GM12878 (cell line): ENCODE measurements at regions not wholly inside any gene's neighbourhood (a gene's known extent, or its start where the extent isn't known, plus 50 kb on each side); places are given as distances from the start of the nearest gene placed in this dataset.

Experiments
- ATAC-seq: fragments of 200-7000 bp; cut with Tn5 transposase; 3 replicates; pipeline ENCODE4 v1.9.1; 2020; ENCODE audit warnings: mild to moderate bottlenecking, moderate library complexity
- BruUV-seq: library from RNA; stranded (reverse); fragments of 400-500 nt; replicated peaks from 2 replicates; lab custom pipeline; 2021; lab: Mats Ljungman, UMichigan
- CTCF ChIA-PET: fragments of 300-600 bp; sonication (Branson Sonifier 250); formaldehyde crosslinking; extraction: SDS; loops from one replicate; lab custom pipeline; 2021; ENCODE audit warnings: inconsistent platforms; lab: Yijun Ruan, JAX
- POLR2A ChIA-PET: fragments of 350-600 bp; formaldehyde crosslinking; extraction: SDS; loops from one replicate; lab custom pipeline; 2021; ENCODE audit warnings: inconsistent platforms; lab: Charles Lee
- RAD21 ChIA-PET: fragments of 300-600 bp; sonication (Branson Sonifier 250); formaldehyde crosslinking; loops from one replicate; lab custom pipeline; 2023; ENCODE audit warnings: antibody characterized with exemption; ENCODE audit not compliant: unreplicated experiment; lab: Charles Lee
- SMC1A ChIA-PET: fragments of 300-600 bp; sonication (Branson Sonifier 250); formaldehyde crosslinking; loops from one replicate; lab custom pipeline; 2023; ENCODE audit not compliant: unreplicated experiment, uncharacterized antibody; lab: Charles Lee
- DNase-seq: peaks from one replicate; pipeline ENCODE4 v3.0.0-alpha.2; 2011; ENCODE audit warnings: low read depth, low spot score
- FAIRE-seq: peaks from 3 replicates; lab custom pipeline; 2011; peaks lifted over from hg19 to GRCh38; lab: Jason Lieb, UNC
- H2AFZ ChIP-seq: 2 replicates; pipeline ENCODE4 v1.6.0; 2011; ENCODE audit warnings: low read depth, low read length, control low read depth; ENCODE audit not compliant: control insufficient read depth
- H3K27ac ChIP-seq: 2 replicates; pipeline ENCODE4 v1.5.1; 2011; ENCODE audit warnings: control low read depth; ENCODE audit not compliant: control insufficient read depth, insufficient read depth
- H3K27me3 ChIP-seq, 2 experiments: replicated peaks in 1 of 2; 2 replicates each; pipeline versions ENCODE4 v1.6.0 to v1.6.1; 2011; ENCODE audit warnings: low read length in 1 of 2; ENCODE audit not compliant: control insufficient read depth in 2 of 2, insufficient read depth in 2 of 2
- H3K36me3 ChIP-seq, 2 experiments: 2 replicates each; pipeline ENCODE4 v1.5.1; 2011; ENCODE audit warnings: low read length in 1 of 2; ENCODE audit not compliant: control insufficient read depth in 2 of 2, insufficient read depth in 2 of 2
- H3K4me1 ChIP-seq: 2 replicates; pipeline ENCODE4 v1.6.1; 2011; ENCODE audit warnings: mild to moderate bottlenecking, low read length, moderate library complexity, mixed read lengths; ENCODE audit not compliant: control insufficient read depth, insufficient read depth
- H3K4me2 ChIP-seq: 2 replicates; pipeline ENCODE4 v1.6.0; 2011; ENCODE audit warnings: control low read depth; ENCODE audit not compliant: control insufficient read depth, insufficient read depth
- H3K4me3 ChIP-seq: fragments of 200-600 bp; sonication (generic); 2 replicates; pipeline ENCODE4 v1.5.1; 2016
- H3K79me2 ChIP-seq: 2 replicates; pipeline ENCODE4 v1.6.0; 2011; ENCODE audit warnings: low read length; ENCODE audit not compliant: control insufficient read depth, insufficient read depth
- H3K9ac ChIP-seq: 2 replicates; pipeline ENCODE4 v1.8.0; 2011; ENCODE audit warnings: low read length, control low read depth, mixed read lengths; ENCODE audit not compliant: control insufficient read depth, insufficient read depth
- H3K9me3 ChIP-seq: replicated peaks from 3 replicates; pipeline ENCODE4 v1.5.1; 2011; ENCODE audit warnings: mild to moderate bottlenecking, low read length; ENCODE audit not compliant: control insufficient read depth, insufficient read depth
- H4K20me1 ChIP-seq: 2 replicates; pipeline ENCODE4 v1.6.0; 2011; ENCODE audit not compliant: control insufficient read depth, insufficient read depth
- ASH2L ChIP-seq: fragments of 300-600, 200-600 bp; sonication (generic); IDR thresholded peaks from 2 replicates; pipeline ENCODE4 v1.6.1; 2017; ENCODE audit warnings: low read depth, mild to moderate bottlenecking, borderline replicate concordance
- CHD1 ChIP-seq: IDR thresholded peaks from 2 replicates; pipeline ENCODE4 v1.6.1; 2012; ENCODE audit warnings: low read depth, low read length, improper control_type of control experiment
- CREM ChIP-seq: IDR thresholded peaks from 2 replicates; pipeline ENCODE4 v1.6.1; 2014; ENCODE audit warnings: antibody characterized with exemption, low read depth
- FOXK2 ChIP-seq: fragments of 450-650 bp; IDR thresholded peaks from 2 replicates; pipeline ENCODE4 v1.6.1; 2017; ENCODE audit warnings: mild to moderate bottlenecking, moderate library complexity
- IKZF2 ChIP-seq, 2 experiments: fragments of 450-650 bp; IDR thresholded peaks; 2 replicates each; pipeline ENCODE4 v1.6.1; 2017; ENCODE audit warnings: mild to moderate bottlenecking in 2 of 2, moderate library complexity in 2 of 2
- MEF2B ChIP-seq: fragments of 450-650 bp; IDR thresholded peaks from 2 replicates; pipeline ENCODE4 v1.6.1; 2018; ENCODE audit warnings: mild to moderate bottlenecking, moderate library complexity; ENCODE audit not compliant: partially characterized antibody, poor library complexity, severe bottlenecking
- NR2C1 ChIP-seq: fragments of 450-650 bp; IDR thresholded peaks from 2 replicates; pipeline ENCODE4 v1.6.1; 2017; ENCODE audit warnings: antibody characterized with exemption, mild to moderate bottlenecking, moderate library complexity
- PML ChIP-seq: IDR thresholded peaks from 2 replicates; pipeline ENCODE4 v1.6.1; 2012; ENCODE audit warnings: low read length, inconsistent platforms
- POLR2AphosphoS2 ChIP-seq: IDR thresholded peaks from 2 replicates; pipeline ENCODE4 v1.6.1; 2011; ENCODE audit warnings: low read depth, mild to moderate bottlenecking, low read length, improper control_type of control experiment, moderate library complexity
- SIN3A ChIP-seq: IDR thresholded peaks from 2 replicates; pipeline ENCODE4 v1.6.1; 2012; ENCODE audit warnings: low read depth, low read length, improper control_type of control experiment
- SKIL ChIP-seq: fragments of 450-650 bp; IDR thresholded peaks from 2 replicates; pipeline ENCODE4 v1.6.1; 2017; ENCODE audit warnings: mild to moderate bottlenecking, low read depth, inconsistent platforms; ENCODE audit not compliant: poor library complexity, severe bottlenecking
- SREBF1 ChIP-seq: IDR thresholded peaks from 2 replicates; pipeline ENCODE4 v1.6.1; 2012; ENCODE audit warnings: mild to moderate bottlenecking, low read length
- SREBF2 ChIP-seq: IDR thresholded peaks from 2 replicates; pipeline ENCODE4 v1.6.1; 2012; ENCODE audit warnings: mild to moderate bottlenecking, low read length
- USF2 ChIP-seq: IDR thresholded peaks from 2 replicates; pipeline ENCODE4 v1.6.1; 2011; ENCODE audit warnings: low read depth, low read length, improper control_type of control experiment, borderline replicate concordance
- WGBS: methylation state at CpG from one replicate; pipeline ENCODE4 v1.1.6; 2016; ENCODE audit warnings: low lambda C conversion rate; ENCODE audit not compliant: insufficient replicate concordance, insufficient coverage; ENCODE audit errors: missing lambda C conversion rate; 5-methylcytosine and 5-hydroxymethylcytosine counted together
- in situ Hi-C: fragments of 300-500 bp; cut with MboI; formaldehyde crosslinking; loops from 9 replicates; pipeline ENCODE4 v1.14.3; 2018; ENCODE audit warnings: mixed read lengths
- intact Hi-C: fragments of 100-400 bp; cut with micrococcal nuclease; formaldehyde crosslinking; loops from one replicate; pipeline ENCODE4 v1.14.2; 2022; ENCODE audit not compliant: unreplicated experiment
- TF ChIP-seq, protein P1 (sequence below): fragments of 150-350 bp; IDR thresholded peaks from 2 replicates; pipeline ENCODE4 v1.6.1; 2016; ENCODE audit warnings: low read depth, low read length

GRCh38 chr11:42646959-42647358 is 664.8 kb upstream of the API5 start (continued):
- no peak for TF ChIP-seq SKIL
- TF ChIP-seq CREM: no peak
- TF ChIP-seq, protein P1, sequence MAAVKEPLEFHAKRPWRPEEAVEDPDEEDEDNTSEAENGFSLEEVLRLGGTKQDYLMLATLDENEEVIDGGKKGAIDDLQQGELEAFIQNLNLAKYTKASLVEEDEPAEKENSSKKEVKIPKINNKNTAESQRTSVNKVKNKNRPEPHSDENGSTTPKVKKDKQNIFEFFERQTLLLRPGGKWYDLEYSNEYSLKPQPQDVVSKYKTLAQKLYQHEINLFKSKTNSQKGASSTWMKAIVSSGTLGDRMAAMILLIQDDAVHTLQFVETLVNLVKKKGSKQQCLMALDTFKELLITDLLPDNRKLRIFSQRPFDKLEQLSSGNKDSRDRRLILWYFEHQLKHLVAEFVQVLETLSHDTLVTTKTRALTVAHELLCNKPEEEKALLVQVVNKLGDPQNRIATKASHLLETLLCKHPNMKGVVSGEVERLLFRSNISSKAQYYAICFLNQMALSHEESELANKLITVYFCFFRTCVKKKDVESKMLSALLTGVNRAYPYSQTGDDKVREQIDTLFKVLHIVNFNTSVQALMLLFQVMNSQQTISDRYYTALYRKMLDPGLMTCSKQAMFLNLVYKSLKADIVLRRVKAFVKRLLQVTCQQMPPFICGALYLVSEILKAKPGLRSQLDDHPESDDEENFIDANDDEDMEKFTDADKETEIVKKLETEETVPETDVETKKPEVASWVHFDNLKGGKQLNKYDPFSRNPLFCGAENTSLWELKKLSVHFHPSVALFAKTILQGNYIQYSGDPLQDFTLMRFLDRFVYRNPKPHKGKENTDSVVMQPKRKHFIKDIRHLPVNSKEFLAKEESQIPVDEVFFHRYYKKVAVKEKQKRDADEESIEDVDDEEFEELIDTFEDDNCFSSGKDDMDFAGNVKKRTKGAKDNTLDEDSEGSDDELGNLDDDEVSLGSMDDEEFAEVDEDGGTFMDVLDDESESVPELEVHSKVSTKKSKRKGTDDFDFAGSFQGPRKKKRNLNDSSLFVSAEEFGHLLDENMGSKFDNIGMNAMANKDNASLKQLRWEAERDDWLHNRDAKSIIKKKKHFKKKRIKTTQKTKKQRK: no peak
- TF ChIP-seq ASH2L: no peak

DNA sequence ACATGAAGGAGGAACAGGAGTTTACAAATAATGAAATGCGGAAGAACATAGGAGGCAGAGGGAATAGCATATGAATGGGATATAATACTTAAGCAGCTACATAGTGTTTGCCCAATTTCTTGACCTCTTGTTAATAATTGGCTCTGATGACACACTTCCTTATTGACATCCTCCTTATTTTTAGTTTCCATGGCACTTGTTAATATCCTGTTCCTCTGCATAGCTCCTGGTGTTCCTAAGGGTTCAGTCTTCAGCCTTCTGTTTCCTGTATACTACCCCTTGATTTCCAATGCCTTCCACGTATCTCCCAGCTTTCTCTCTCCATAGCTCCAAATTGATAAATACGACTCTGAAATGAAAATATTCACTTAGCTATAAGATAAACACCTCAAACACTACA is 663.8 kb upstream of the API5 start:
- Histone ChIP-seq H3K4me1 (no peaks in the 10 kb centered on the region), H3K36me3 (no peaks in the 10 kb centered on the region), H3K27me3 (no peaks in the 10 kb centered on the region), H2AFZ (no peak overlapping the region), H4K20me1 (no peaks in the 10 kb centered on the region), H3K9me3 (no peaks in the 10 kb centered on the region), H3K4me2 (no peak overlapping the region), H3K4me3 (no peak overlapping the region), H3K79me2 (no peaks in the 10 kb centered on the region), H3K9ac (no peak overlapping the region), H3K27ac (no peak overlapping the region)
- POLR2A ChIA-PET: no interaction called here
- in situ Hi-C loops: no loop called here
- no peak for DNase-seq
- 13% methylated on average over 3 of the region's 3 CpGs for WGBS
- no peak for FAIRE-seq
- SMC1A ChIA-PET: no interaction called here
- intact Hi-C loops: no loop called here
- CTCF ChIA-PET: no interaction called here
- no TSS peak for BruUV-seq
- ATAC-seq: no peak
- TF ChIP-seq SIN3A (no peak), PML (no peak), NR2C1 (no peak), CHD1 (no peak), SREBF2 (no peak), POLR2AphosphoS2 (no peak), IKZF2 (IDR thresholded peaks at IDR 0.05) (no peak), SREBF1 (no peak), MEF2B (no peak), USF2 (no peak), FOXK2 (no peak)
- RAD21 ChIA-PET: no interaction called here
